Heart left ventricle (tissue), 16 donors: ENCODE measurements at regions not wholly inside any gene's neighbourhood (a gene's known extent, or its start where the extent isn't known, plus 50 kb on each side); places are given as distances from the start of the nearest gene placed in this dataset.

Experiments used
- ATAC-seq, 4 donors: fragments of 200-7000 bp; cut with Tn5 transposase; one replicate each; pipeline ENCODE4 v1.9.1; 2020 to 2022; ENCODE audit warnings: moderate library complexity in 4 of 4, mild to moderate bottlenecking in 3 of 4, moderate number of reproducible peaks in 1 of 4
- DNase-seq, 5 donors: peaks; one replicate each; pipeline ENCODE4 v3.0.0-alpha.2; 2020
- H3K27ac ChIP-seq, 12 donors: fragments of 200-600 bp; sonication (generic) in 4 of 12; one replicate each; pipeline versions ENCODE4 v1.5.0 to v1.8.0; 2016 to 2022; ENCODE audit warnings: mild to moderate bottlenecking in 2 of 12
- H3K27me3 ChIP-seq, 9 donors: fragments of 200-600 bp; sonication (generic) in 2 of 9; one replicate each; pipeline versions ENCODE4 v1.5.1 to v1.8.0; 2016 to 2022; ENCODE audit warnings: mild to moderate bottlenecking in 3 of 9
- H3K36me3 ChIP-seq, 9 donors: fragments of 200-600 bp; sonication (generic) in 2 of 9; one replicate each; pipeline versions ENCODE4 v1.5.0 to v1.8.0; 2018 to 2022; ENCODE audit warnings: mild to moderate bottlenecking in 2 of 9
- H3K4me1 ChIP-seq, 12 donors: fragments of 200-600 bp; sonication (generic) in 4 of 12; one replicate each; pipeline versions ENCODE4 v1.5.0 to v1.8.0; 2016 to 2022; ENCODE audit warnings: mild to moderate bottlenecking in 3 of 12
- H3K4me3 ChIP-seq, 12 donors: fragments of 200-600 bp; sonication (generic) in 4 of 12; one replicate each; pipeline versions ENCODE4 v1.5.0 to v1.8.0; 2017 to 2022; ENCODE audit warnings: mild to moderate bottlenecking in 9 of 12, moderate library complexity in 4 of 12
- H3K9me3 ChIP-seq, 12 donors: fragments of 200-600 bp; sonication (generic) in 4 of 12; one replicate each; pipeline versions ENCODE4 v1.5.0 to v1.8.0; 2016 to 2022; ENCODE audit warnings: mild to moderate bottlenecking in 1 of 12
- CTCF ChIP-seq, 12 donors: fragments of 200-600 bp; sonication (generic) in 4 of 12; IDR thresholded peaks; one replicate each; pipeline versions ENCODE4 v1.5.0 to v1.8.0; 2018 to 2022; ENCODE audit warnings: antibody characterized with exemption in 12 of 12, mild to moderate bottlenecking in 5 of 12
- POLR2A ChIP-seq, 2 donors: fragments of 450-650 bp; IDR thresholded peaks; one replicate each; pipeline ENCODE4 v1.6.1; 2017; ENCODE audit warnings: antibody characterized with exemption in 2 of 2, mild to moderate bottlenecking in 2 of 2, moderate library complexity in 2 of 2
- WGBS, 4 donors: extraction: QIAGEN DNeasy Blood & Tissue Kit in 2 of 4; methylation state at CpG; one replicate each; pipeline versions ENCODE4 v1.1.5 to v1.1.7; 2013 to 2018; 5-methylcytosine and 5-hydroxymethylcytosine counted together
- intact Hi-C, 10 donors: fragments of 100-400 bp; cut with DNase I; formaldehyde crosslinking; loops; one replicate each; pipeline versions ENCODE4 v1.11.1 to v1.14.2; 2022
- donor health status: ischemic (EF 13 %, LVEDD 7.1; RV severe dilation, severe dysfunction).
- donor health status: healthy with polysubstance abuse.
- donor health status: DM: no; HTN: yes; CAD: no.
- donor health status: DM: no; HTN: no; CAD: no.
- donor health status: ischemic (EF 25% LVEDD 6.9; RV normal size, moderate dysfunction).
- donor health status: ischemic (EF 25% LVEDD 5.7; RV mildly dilated, moderate dysfunction).
- donor health status: healthy.
- donor health status: DM: yes; HTN: yes; CAD: no.
- donor health status: ischemic (EF 35%, LVEDD 5.7; RV mildly dilated, moderate dysfunction).
- donor health status: nonischemic (EF 11% LVEDD 7.7; RV severe dilation, severe dysfunction).
- donor health status: DM: yes; HTN: yes; CAD: no.
- donor health status: PGD.
- donor health status: ischemic (EF 29% LVEDD 5.4; RV normal size, mild dysfunction).
- donor health status: nonischemic (EF 23%, LVEDD 6.1; RV moderate dilation, normal function).

- Histone ChIP-seq H3K27ac (no peak overlapping the region), H3K36me3 (no peaks in the 10 kb centered on the region), H3K9me3 (no peaks in the 10 kb centered on the region), H3K27me3 (peaks cover 0 to 20% (median 0%) of the 10 kb centered on the region in 9 donors), H3K4me3 (no peak overlapping the region), H3K4me1 (no peaks in the 10 kb centered on the region)
- intact Hi-C loops, result no loop called here
- no peak for TF ChIP-seq POLR2A (IDR thresholded peaks at IDR 0.05)
- TF ChIP-seq CTCF (IDR thresholded peaks at IDR 0.05), result no peak
- 92 to 93% (median 93%) methylated on average over 6 of the region's 6 CpGs for WGBS, 4 donors
- no peak for ATAC-seq
- no peak for DNase-seq
Observed at GRCh38 chr6:871503-871902, 178.6 kb upstream of the EXOC2 start.

GRCh38 chr6:870096-870495, 177.2 kb upstream of the EXOC2 start:
- no peak for ATAC-seq
- TF ChIP-seq POLR2A (IDR thresholded peaks at IDR 0.05), result no peak
- no peak for TF ChIP-seq CTCF (IDR thresholded peaks at IDR 0.05)
- no peak for DNase-seq
- no peaks in the 10 kb centered on the region for H3K36me3 ChIP-seq
- no peaks in the 10 kb centered on the region for H3K4me1 ChIP-seq
- H3K4me3 ChIP-seq, result no peak overlapping the region
- peaks cover 0 to 24% (median 0%) of the 10 kb centered on the region in 9 donors for H3K27me3 ChIP-seq
- intact Hi-C loops, result no loop called here
- 64 to 73% (median 71%) methylated on average over 5 of the region's 5 CpGs for WGBS, 4 donors
- no peaks in the 10 kb centered on the region for H3K9me3 ChIP-seq
- H3K27ac ChIP-seq, result no peak overlapping the region

GRCh38 chr6:868201-868600, 175.3 kb upstream of the EXOC2 start:
- H3K4me1 ChIP-seq, result peaks cover 0 to 9% (median 0%) of the 10 kb centered on the region in 12 donors
- no peak overlapping the region for H3K27ac ChIP-seq
- H3K4me3 ChIP-seq, result no peak overlapping the region
- H3K9me3 ChIP-seq, result no peaks in the 10 kb centered on the region
- WGBS, 4 donors, result 87 to 90% (median 88%) methylated on average over 8 of the region's 8 CpGs
- DNase-seq (no peak), ATAC-seq (no peak)
- no peaks in the 10 kb centered on the region for H3K36me3 ChIP-seq
- TF ChIP-seq POLR2A (IDR thresholded peaks at IDR 0.05) (no peak), CTCF (IDR thresholded peaks at IDR 0.05) (no peak)
- H3K27me3 ChIP-seq, result peaks cover 0 to 21% (median 0%) of the 10 kb centered on the region in 9 donors
- intact Hi-C loops, result no loop called here

DNA sequence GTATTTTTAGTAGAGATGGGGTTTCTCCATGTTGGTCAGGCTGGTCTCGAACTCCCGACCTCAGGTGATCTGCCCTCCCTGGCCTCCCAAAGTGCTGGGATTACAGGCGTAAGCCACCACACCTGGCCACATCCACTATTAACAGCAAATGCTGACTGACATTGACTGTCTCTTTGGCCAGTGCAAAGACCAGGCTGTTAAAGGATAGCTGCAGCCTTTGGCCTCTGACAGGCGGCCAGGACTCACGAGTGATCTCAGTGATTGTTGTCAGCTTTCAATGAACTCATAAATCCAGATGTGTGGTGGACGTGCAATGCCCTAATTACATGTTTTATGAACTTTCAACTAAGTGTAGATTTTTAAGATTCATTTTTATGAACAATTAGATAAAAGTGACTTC, 174.4 kb upstream of the EXOC2 start:
- DNase-seq (no peak), ATAC-seq (no peak)
- Histone ChIP-seq H3K9me3 (no peaks in the 10 kb centered on the region), H3K4me1 (peaks cover 0 to 9% (median 0%) of the 10 kb centered on the region in 12 donors), H3K36me3 (no peaks in the 10 kb centered on the region), H3K4me3 (no peak overlapping the region), H3K27me3 (peaks cover 0 to 21% (median 0%) of the 10 kb centered on the region in 9 donors), H3K27ac (no peak overlapping the region)
- no peak for TF ChIP-seq CTCF (IDR thresholded peaks at IDR 0.05)
- no peak for TF ChIP-seq POLR2A (IDR thresholded peaks at IDR 0.05)
- intact Hi-C loops, result no loop called here
- WGBS, 4 donors, result 77 to 88% (median 81%) methylated on average over 6 of the region's 6 CpGs
